Prostate gland (tissue), 2 donors: ENCODE measurements at regions not wholly inside any gene's neighbourhood (a gene's known extent, or its start where the extent isn't known, plus 50 kb on each side); places are given as distances from the start of the nearest gene placed in this dataset.

Source experiments
- POLR2A ChIP-seq: fragments of 450-650 bp; IDR thresholded peaks from one replicate; pipeline ENCODE4 v1.6.1; 2016; ENCODE audit warnings: antibody characterized with exemption, mild to moderate bottlenecking
- TF ChIP-seq, protein P1 (sequence below), 4 experiments: fragments of 200-600 bp in 2 of 4; fragments of 450-650 bp in 2 of 4; sonication (generic) in 2 of 4; IDR thresholded peaks; 1 replicate in 3 of 4; 2 replicates in 1 of 4; pipeline ENCODE4 v1.5.1; 2016 to 2019; ENCODE audit warnings: antibody characterized with exemption in 4 of 4, mild to moderate bottlenecking in 2 of 4, moderate library complexity in 2 of 4

DNA sequence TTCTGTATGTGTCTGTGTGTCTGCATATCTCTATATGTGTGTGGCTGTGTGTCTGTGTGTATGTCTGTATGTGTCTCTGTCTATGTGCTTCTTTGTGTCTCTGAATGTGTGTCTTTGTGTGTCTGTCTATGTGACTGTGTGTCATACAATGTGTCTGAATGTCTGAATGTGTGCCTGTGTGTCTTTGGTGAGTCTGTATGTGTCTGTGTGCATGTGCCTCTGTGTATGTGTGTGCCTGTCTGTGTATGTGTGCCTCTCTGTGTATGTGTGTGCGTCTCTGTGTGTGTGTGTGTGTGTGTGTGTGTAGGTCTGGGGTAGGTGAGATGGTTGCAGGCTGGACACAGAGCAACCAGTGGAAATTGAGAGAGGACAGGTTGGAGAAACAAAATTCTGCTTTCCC, 435.3 kb downstream of the ARHGEF28 start:
- TF ChIP-seq, protein P1, sequence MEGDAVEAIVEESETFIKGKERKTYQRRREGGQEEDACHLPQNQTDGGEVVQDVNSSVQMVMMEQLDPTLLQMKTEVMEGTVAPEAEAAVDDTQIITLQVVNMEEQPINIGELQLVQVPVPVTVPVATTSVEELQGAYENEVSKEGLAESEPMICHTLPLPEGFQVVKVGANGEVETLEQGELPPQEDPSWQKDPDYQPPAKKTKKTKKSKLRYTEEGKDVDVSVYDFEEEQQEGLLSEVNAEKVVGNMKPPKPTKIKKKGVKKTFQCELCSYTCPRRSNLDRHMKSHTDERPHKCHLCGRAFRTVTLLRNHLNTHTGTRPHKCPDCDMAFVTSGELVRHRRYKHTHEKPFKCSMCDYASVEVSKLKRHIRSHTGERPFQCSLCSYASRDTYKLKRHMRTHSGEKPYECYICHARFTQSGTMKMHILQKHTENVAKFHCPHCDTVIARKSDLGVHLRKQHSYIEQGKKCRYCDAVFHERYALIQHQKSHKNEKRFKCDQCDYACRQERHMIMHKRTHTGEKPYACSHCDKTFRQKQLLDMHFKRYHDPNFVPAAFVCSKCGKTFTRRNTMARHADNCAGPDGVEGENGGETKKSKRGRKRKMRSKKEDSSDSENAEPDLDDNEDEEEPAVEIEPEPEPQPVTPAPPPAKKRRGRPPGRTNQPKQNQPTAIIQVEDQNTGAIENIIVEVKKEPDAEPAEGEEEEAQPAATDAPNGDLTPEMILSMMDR (IDR thresholded peaks at IDR 0.05): no peak
- no peak for TF ChIP-seq POLR2A
